ENCODE measurements at regions not wholly inside any gene's neighbourhood (a gene's known extent, or its start where the extent isn't known, plus 50 kb on each side); places are given as distances from the start of the nearest gene placed in this dataset.

GRCh38 chr11:88039476-88040147, 135.6 kb downstream of the RAB38 start:
- Mint-ChIP-seq H3K4me3 (ENCODE audit: unreplicated experiment) (no peak overlapping the region), H3K4me1 (ENCODE audit: low read depth) (no peaks in the 10 kb centered on the region), H3K36me3 (ENCODE audit: low read depth) (no peaks in the 10 kb centered on the region), H3K27me3 (ENCODE audit: low read depth) (peaks cover 31% of the 10 kb centered on the region), H3K9me3 (ENCODE audit: low read depth) (no peaks in the 10 kb centered on the region), H3K27ac (ENCODE audit: unreplicated experiment) (no peak overlapping the region)
- no peak for DNase-seq (ENCODE audit: low spot score)
- TF ChIP-seq CTCF (IDR thresholded peaks at IDR 0.05), result no peak

GRCh38 chr11:88038063-88038462, 137.2 kb downstream of the RAB38 start:
- Mint-ChIP-seq H3K27ac (ENCODE audit: unreplicated experiment) (no peak overlapping the region), H3K4me1 (ENCODE audit: low read depth) (no peaks in the 10 kb centered on the region), H3K9me3 (ENCODE audit: low read depth) (peaks cover 2% of the 10 kb centered on the region), H3K27me3 (ENCODE audit: low read depth) (peaks cover 22% of the 10 kb centered on the region), H3K36me3 (ENCODE audit: low read depth) (no peaks in the 10 kb centered on the region), H3K4me3 (ENCODE audit: unreplicated experiment) (no peak overlapping the region)
- DNase-seq (ENCODE audit: low spot score), result no peak
- no peak for TF ChIP-seq CTCF (IDR thresholded peaks at IDR 0.05)

GRCh38 chr11:88036701-88037100, 138.5 kb downstream of the RAB38 start:
- H3K27ac Mint-ChIP-seq (ENCODE audit: unreplicated experiment), result no peak overlapping the region
- no peak overlapping the region for H3K4me3 Mint-ChIP-seq (ENCODE audit: unreplicated experiment)
- DNase-seq (ENCODE audit: low spot score), result no peak
- H3K4me1 Mint-ChIP-seq (ENCODE audit: low read depth), result no peaks in the 10 kb centered on the region
- H3K36me3 Mint-ChIP-seq (ENCODE audit: low read depth), result no peaks in the 10 kb centered on the region
- TF ChIP-seq CTCF (IDR thresholded peaks at IDR 0.05), result no peak
- peaks cover 17% of the 10 kb centered on the region for H3K27me3 Mint-ChIP-seq (ENCODE audit: low read depth)
- peaks cover 2% of the 10 kb centered on the region for H3K9me3 Mint-ChIP-seq (ENCODE audit: low read depth)

GRCh38 chr11:88035271-88035670, 140.0 kb downstream of the RAB38 start:
- no peak for TF ChIP-seq CTCF (IDR thresholded peaks at IDR 0.05)
- Mint-ChIP-seq H3K36me3 (ENCODE audit: low read depth) (no peaks in the 10 kb centered on the region), H3K27me3 (ENCODE audit: low read depth) (peaks cover 11% of the 10 kb centered on the region), H3K4me1 (ENCODE audit: low read depth) (no peaks in the 10 kb centered on the region), H3K9me3 (ENCODE audit: low read depth) (peaks cover 5% of the 10 kb centered on the region), H3K27ac (ENCODE audit: unreplicated experiment) (no peak overlapping the region), H3K4me3 (ENCODE audit: unreplicated experiment) (no peak overlapping the region)
- DNase-seq (ENCODE audit: low spot score), result no peak

GRCh38 chr11:88017666-88018065, 157.6 kb downstream of the RAB38 start:
- Mint-ChIP-seq H3K27me3 (ENCODE audit: low read depth) (peaks cover 10% of the 10 kb centered on the region), H3K36me3 (ENCODE audit: low read depth) (no peaks in the 10 kb centered on the region), H3K4me1 (ENCODE audit: low read depth) (no peaks in the 10 kb centered on the region), H3K9me3 (ENCODE audit: low read depth) (no peaks in the 10 kb centered on the region), H3K27ac (ENCODE audit: unreplicated experiment) (no peak overlapping the region), H3K4me3 (ENCODE audit: unreplicated experiment) (no peak overlapping the region)
- no peak for TF ChIP-seq CTCF (IDR thresholded peaks at IDR 0.05)
- no peak for DNase-seq (ENCODE audit: low spot score)
